ENCODE measurements at regions not wholly inside any gene's neighbourhood (a gene's known extent, or its start where the extent isn't known, plus 50 kb on each side); places are given as distances from the start of the nearest gene placed in this dataset.

DNA sequence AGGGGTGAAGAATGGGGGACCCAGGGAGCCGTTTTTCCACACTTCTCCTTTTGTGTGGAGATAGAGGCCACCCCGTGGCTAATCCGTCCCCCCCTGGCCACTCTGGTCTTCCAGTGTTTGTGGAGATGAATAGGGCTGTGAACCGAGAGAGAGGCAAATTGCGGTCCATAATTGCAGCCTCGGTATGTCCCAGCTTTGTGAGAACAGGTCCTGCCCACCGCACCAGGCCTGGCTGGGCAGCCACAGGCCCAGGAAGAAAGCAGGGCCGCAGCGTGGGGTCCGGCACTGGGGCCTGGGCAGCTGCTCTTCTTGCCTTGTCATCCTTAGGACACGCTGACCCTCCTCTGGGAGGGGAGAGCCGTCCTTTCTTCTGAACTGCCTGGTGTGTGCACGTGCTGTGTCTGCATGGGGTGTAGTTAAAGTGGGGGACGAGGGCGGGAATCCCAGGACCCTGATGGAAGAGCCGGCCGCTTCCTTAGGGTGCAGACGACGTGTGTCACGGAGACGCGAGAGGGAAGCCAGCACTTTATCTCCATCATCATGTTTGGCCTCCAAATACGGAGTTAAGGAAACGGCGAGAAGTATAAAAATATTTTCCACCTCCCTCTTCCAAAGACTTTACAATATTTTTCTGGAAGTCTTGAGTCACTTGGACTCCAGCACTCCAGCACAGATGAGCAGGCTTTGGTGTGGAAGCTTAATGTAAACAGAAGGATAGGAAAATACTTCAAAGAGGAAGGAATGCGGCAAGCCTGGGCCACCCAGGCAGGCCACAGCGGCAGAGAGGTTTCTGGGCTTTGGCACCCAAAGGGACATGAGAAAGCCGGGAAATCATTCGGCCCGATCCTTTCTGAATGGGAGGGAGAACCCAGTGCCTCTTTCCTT is 1248.4 kb downstream of the BRD1 start:
- TF ChIP-seq GATA2 (IDR thresholded peaks at IDR 0.05; ENCODE audit: low read depth, low read length) (no peak), GATA3 (IDR thresholded peaks at IDR 0.05; ENCODE audit: low read depth, low read length) (no peak)
